Naive thymus-derived CD4-positive, alpha-beta T cell (primary cell): ENCODE measurements at regions not wholly inside any gene's neighbourhood (a gene's known extent, or its start where the extent isn't known, plus 50 kb on each side); places are given as distances from the start of the nearest gene placed in this dataset.

Experiments used
- ATAC-seq: fragments of 150-1000 bp; cut with Tn5 transposase; 2 replicates; pipeline ENCODE4 v1.10.0; 2021; ENCODE audit warnings: mild to moderate bottlenecking, moderate library complexity
- CTCF ChIA-PET: fragments of 350-600 bp; sonication (Branson Sonifier 250); formaldehyde crosslinking; loops from one replicate; lab custom pipeline; 2021; ENCODE audit warnings: antibody characterized with exemption; lab: Charles Lee
- POLR2A ChIA-PET: fragments of 350-600 bp; sonication (Branson Sonifier 250); formaldehyde crosslinking; loops from one replicate; lab custom pipeline; 2021; ENCODE audit warnings: antibody characterized with exemption, inconsistent platforms; lab: Charles Lee
- DNase-seq, 9 donors: peaks; one replicate each; pipeline versions ENCODE4 v3.0.0 to v3.0.0-alpha.2; 2020 to 2022; ENCODE audit warnings: mixed read lengths in 1 of 9
- H3K27ac ChIP-seq: one replicate; pipeline ENCODE4 v1.7.0; 2013; ENCODE audit warnings: mild to moderate bottlenecking, low read depth, low read length, moderate library complexity
- H3K27me3 ChIP-seq, 2 donors: one replicate each; pipeline ENCODE4 v1.7.0; 2013; ENCODE audit warnings: low read length in 2 of 2, mild to moderate bottlenecking in 2 of 2, moderate library complexity in 2 of 2; ENCODE audit not compliant: control insufficient read depth in 2 of 2, insufficient read depth in 2 of 2
- H3K36me3 ChIP-seq, 3 experiments: 1 replicate in 2 of 3; 2 replicates in 1 of 3; pipeline ENCODE4 v1.7.0; 2013; ENCODE audit warnings: low read length in 3 of 3, mild to moderate bottlenecking in 3 of 3, moderate library complexity in 1 of 3; ENCODE audit not compliant: insufficient read depth in 3 of 3, control insufficient read depth in 2 of 3
- H3K4me1 ChIP-seq, 2 donors: one replicate each; pipeline ENCODE4 v1.7.0; 2013; ENCODE audit warnings: low read length in 2 of 2, mild to moderate bottlenecking in 2 of 2, moderate library complexity in 1 of 2; ENCODE audit not compliant: control insufficient read depth in 2 of 2, insufficient read depth in 2 of 2
- H3K4me3 ChIP-seq: 2 replicates; pipeline ENCODE4 v1.7.0; 2013; ENCODE audit warnings: mild to moderate bottlenecking, low read length
- H3K9me3 ChIP-seq, 3 experiments: 1 replicate in 2 of 3; 2 replicates in 1 of 3; pipeline ENCODE4 v1.7.0; 2013; ENCODE audit warnings: low read length in 3 of 3; ENCODE audit not compliant: control insufficient read depth in 2 of 3
- H3K27ac Mint-ChIP-seq, 9 donors: one replicate each; pipeline ENCODE4 v1.8.0; 2020 to 2022; ENCODE audit warnings: mixed read lengths in 9 of 9, mild to moderate bottlenecking in 8 of 9, moderate library complexity in 5 of 9, inconsistent platforms in 2 of 9
- H3K27me3 Mint-ChIP-seq, 5 donors: one replicate each; pipeline ENCODE4 v1.8.0; 2021 to 2022; ENCODE audit warnings: mixed read lengths in 5 of 5, mild to moderate bottlenecking in 1 of 5
- H3K36me3 Mint-ChIP-seq, 5 donors: one replicate each; pipeline ENCODE4 v1.8.0; 2020 to 2022; ENCODE audit warnings: mixed read lengths in 5 of 5, mild to moderate bottlenecking in 3 of 5, inconsistent platforms in 1 of 5
- H3K4me1 Mint-ChIP-seq, 7 donors: one replicate each; pipeline ENCODE4 v1.8.0; 2020 to 2022; ENCODE audit warnings: mixed read lengths in 7 of 7, mild to moderate bottlenecking in 3 of 7, inconsistent platforms in 1 of 7
- H3K4me3 Mint-ChIP-seq, 10 donors: one replicate each; pipeline ENCODE4 v1.8.0; 2020 to 2022; ENCODE audit warnings: mild to moderate bottlenecking in 10 of 10, mixed read lengths in 10 of 10, moderate library complexity in 6 of 10, inconsistent platforms in 2 of 10
- H3K9me3 Mint-ChIP-seq, 11 donors: one replicate each; pipeline ENCODE4 v1.8.0; 2020 to 2022; ENCODE audit warnings: mixed read lengths in 11 of 11, mild to moderate bottlenecking in 4 of 11, inconsistent platforms in 1 of 11, moderate library complexity in 1 of 11
- intact Hi-C, 2 donors: fragments of 100-400 bp; cut with micrococcal nuclease; formaldehyde crosslinking; loops; one replicate each; pipeline ENCODE4 v1.15.1; 2023

- Histone ChIP-seq H3K4me1 (no peaks in the 10 kb centered on the region), H3K36me3 (no peaks in the 10 kb centered on the region), H3K27ac (no peak overlapping the region), H3K9me3 (no peaks in the 10 kb centered on the region), H3K4me3 (no peak overlapping the region), H3K27me3 (no peaks in the 10 kb centered on the region)
- Mint-ChIP-seq H3K4me1 (no peaks in the 10 kb centered on the region), H3K4me3 (no peak overlapping the region), H3K36me3 (no peaks in the 10 kb centered on the region), H3K9me3 (peaks cover 0 to 14% (median 3%) of the 10 kb centered on the region in 11 donors), H3K27me3 (no peaks in the 10 kb centered on the region), H3K27ac (no peak overlapping the region)
- ChIA-PET CTCF (no interaction called here), POLR2A (no interaction called here)
- ATAC-seq (no peak), DNase-seq (no peak)
- intact Hi-C loops, result no loop called here
Observed at GRCh38 chr5:29309359-29309758, 1884.1 kb upstream of the CDH6 start.

DNA sequence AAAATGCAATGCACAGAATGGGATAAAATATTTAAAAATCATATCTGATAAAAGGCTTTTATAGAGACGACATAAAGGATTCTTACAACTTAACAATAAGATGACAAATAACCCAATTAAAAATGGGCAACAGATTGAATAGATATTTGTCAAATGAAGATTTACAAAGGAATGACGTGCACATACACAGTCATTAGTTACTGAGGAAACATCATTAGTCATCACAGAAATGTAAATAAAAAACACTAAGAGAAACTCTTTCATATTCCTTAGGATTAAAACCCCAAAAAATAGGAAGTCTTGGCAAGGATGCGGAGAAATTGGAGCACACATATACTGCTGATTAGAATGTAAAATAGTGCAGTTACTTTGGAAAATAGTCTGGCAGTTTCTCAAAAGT lies 1886.0 kb upstream of the CDH6 start:
- no peaks in the 10 kb centered on the region for H3K9me3 ChIP-seq
- ATAC-seq (no peak), DNase-seq (no peak)
- no peaks in the 10 kb centered on the region for H3K36me3 ChIP-seq
- H3K27ac ChIP-seq, result no peak overlapping the region
- no peak overlapping the region for H3K4me3 Mint-ChIP-seq
- H3K4me3 ChIP-seq, result no peak overlapping the region
- no peaks in the 10 kb centered on the region for H3K36me3 Mint-ChIP-seq
- H3K27me3 Mint-ChIP-seq, result no peaks in the 10 kb centered on the region
- peaks cover 0 to 10% (median 3%) of the 10 kb centered on the region in 11 donors for H3K9me3 Mint-ChIP-seq
- no peaks in the 10 kb centered on the region for H3K4me1 ChIP-seq
- H3K27ac Mint-ChIP-seq, result no peak overlapping the region
- ChIA-PET CTCF (no interaction called here), POLR2A (no interaction called here)
- H3K4me1 Mint-ChIP-seq, result no peaks in the 10 kb centered on the region
- H3K27me3 ChIP-seq, result no peaks in the 10 kb centered on the region
- intact Hi-C loops, result no loop called here

- Mint-ChIP-seq H3K4me1 (no peaks in the 10 kb centered on the region), H3K9me3 (peaks cover 0 to 21% (median 4%) of the 10 kb centered on the region in 11 donors), H3K36me3 (no peaks in the 10 kb centered on the region), H3K4me3 (no peak overlapping the region), H3K27me3 (no peaks in the 10 kb centered on the region), H3K27ac (no peak overlapping the region)
- H3K4me1 ChIP-seq, result no peaks in the 10 kb centered on the region
- no peaks in the 10 kb centered on the region for H3K27me3 ChIP-seq
- intact Hi-C loops, result no loop called here
- DNase-seq, result no peak
- no peaks in the 10 kb centered on the region for H3K9me3 ChIP-seq
- no peak for ATAC-seq
- H3K27ac ChIP-seq, result no peak overlapping the region
- POLR2A ChIA-PET, result no interaction called here
- H3K4me3 ChIP-seq, result no peak overlapping the region
- H3K36me3 ChIP-seq, result no peaks in the 10 kb centered on the region
- CTCF ChIA-PET, result interaction anchor here (1.0 kb wide), 1 partner anchor 16 kb away, joined by 3 read pairs; no protein-coding TSS in a partner anchor
Observed at GRCh38 chr5:29304545-29304944, 1888.9 kb upstream of the CDH6 start.

DNA sequence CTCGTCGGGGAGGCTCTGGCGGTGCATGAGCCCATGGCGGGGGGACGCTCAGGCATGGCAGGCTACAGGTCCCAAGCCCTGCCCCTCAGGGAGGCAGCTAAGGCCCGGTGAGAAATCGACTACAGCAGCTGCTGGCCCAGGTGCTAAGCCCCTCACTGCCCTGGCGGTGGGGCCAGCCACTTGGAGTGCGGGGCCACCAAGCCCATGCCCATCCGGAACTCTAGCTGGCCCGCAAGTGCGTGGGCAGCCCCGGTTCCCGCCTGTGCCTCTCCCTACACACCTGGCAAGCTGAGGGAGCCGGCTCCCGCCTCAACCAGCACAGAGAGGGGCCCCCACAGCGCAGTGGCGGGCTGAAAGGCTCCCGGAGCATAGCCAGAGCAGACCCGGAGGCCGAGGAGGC lies 1896.9 kb upstream of the CDH6 start:
- H3K27me3 ChIP-seq, result no peaks in the 10 kb centered on the region
- no peak overlapping the region for H3K27ac ChIP-seq
- peaks cover 0 to 28% (median 7%) of the 10 kb centered on the region in 11 donors for H3K9me3 Mint-ChIP-seq
- no peak overlapping the region for H3K27ac Mint-ChIP-seq
- no peaks in the 10 kb centered on the region for H3K36me3 ChIP-seq
- DNase-seq, result no peak
- no peaks in the 10 kb centered on the region for H3K4me1 Mint-ChIP-seq
- CTCF ChIA-PET, result no interaction called here
- no peak overlapping the region for H3K4me3 ChIP-seq
- no peaks in the 10 kb centered on the region for H3K36me3 Mint-ChIP-seq
- intact Hi-C loops, result no loop called here
- no peak overlapping the region for H3K4me3 Mint-ChIP-seq
- no peaks in the 10 kb centered on the region for H3K9me3 ChIP-seq
- POLR2A ChIA-PET, result no interaction called here
- no peaks in the 10 kb centered on the region for H3K27me3 Mint-ChIP-seq
- H3K4me1 ChIP-seq, result no peaks in the 10 kb centered on the region
- ATAC-seq, result no peak

GRCh38 chr5:29277642-29278041 lies 1915.8 kb upstream of the CDH6 start:
- intact Hi-C loops, result no loop called here
- H3K36me3 Mint-ChIP-seq, result peaks cover 0 to 4% (median 0%) of the 10 kb centered on the region in 5 donors

GRCh38 chr5:29276371-29276770 lies 1917.1 kb upstream of the CDH6 start:
- POLR2A ChIA-PET, result no interaction called here
- peaks cover 0 to 4% (median 0%) of the 10 kb centered on the region in 5 donors for H3K36me3 Mint-ChIP-seq
- intact Hi-C loops, result no loop called here

More at GRCh38 chr5:29277642-29278041, 1915.8 kb upstream of the CDH6 start:
- Histone ChIP-seq H3K4me3 (no peak overlapping the region), H3K27me3 (no peaks in the 10 kb centered on the region), H3K27ac (no peak overlapping the region), H3K9me3 (no peaks in the 10 kb centered on the region), H3K4me1 (no peaks in the 10 kb centered on the region), H3K36me3 (no peaks in the 10 kb centered on the region)
- peaks cover 0 to 32% (median 18%) of the 10 kb centered on the region in 11 donors for H3K9me3 Mint-ChIP-seq
- ChIA-PET CTCF (interaction anchor here (0.5 kb wide), 1 partner anchor 1616 kb away, joined by 3 read pairs; no protein-coding TSS in a partner anchor), POLR2A (no interaction called here)
- H3K4me1 Mint-ChIP-seq, result no peaks in the 10 kb centered on the region
- H3K27me3 Mint-ChIP-seq, result no peaks in the 10 kb centered on the region
- no peak overlapping the region for H3K4me3 Mint-ChIP-seq
- no peak for DNase-seq
- ATAC-seq, result no peak
- no peak overlapping the region for H3K27ac Mint-ChIP-seq

DNA sequence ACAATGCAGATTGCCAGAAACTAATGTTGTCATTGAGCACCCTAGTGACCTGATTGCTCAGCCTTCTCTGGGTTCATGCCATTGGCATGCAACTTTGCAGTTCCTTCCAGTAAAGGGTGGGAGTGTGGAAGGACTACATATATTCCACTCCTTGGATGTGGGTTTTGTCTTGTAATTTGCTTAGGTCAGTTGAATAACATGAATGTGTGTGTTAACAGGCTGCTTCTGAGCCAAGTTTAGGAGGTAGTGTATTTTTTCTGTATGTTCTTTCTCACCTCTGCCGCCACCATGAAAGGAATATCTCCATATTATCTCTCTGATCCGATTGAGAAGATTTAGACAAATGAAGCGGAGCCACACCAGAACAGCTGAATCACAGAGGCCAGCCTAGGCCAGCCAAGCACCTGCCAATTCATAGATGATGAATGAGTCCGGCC lies 1929.6 kb upstream of the CDH6 start:
- no peaks in the 10 kb centered on the region for H3K27me3 ChIP-seq
- H3K27ac Mint-ChIP-seq, result no peak overlapping the region
- H3K9me3 ChIP-seq, result no peaks in the 10 kb centered on the region
- H3K4me1 Mint-ChIP-seq, result no peaks in the 10 kb centered on the region
- CTCF ChIA-PET, result no interaction called here
- no peak for ATAC-seq
- H3K27ac ChIP-seq, result no peak overlapping the region
- no peaks in the 10 kb centered on the region for H3K27me3 Mint-ChIP-seq
- H3K36me3 ChIP-seq, result no peaks in the 10 kb centered on the region
- peaks cover 1 to 20% (median 6%) of the 10 kb centered on the region in 11 donors for H3K9me3 Mint-ChIP-seq
- no peak for DNase-seq
- H3K36me3 Mint-ChIP-seq, result no peaks in the 10 kb centered on the region
- H3K4me1 ChIP-seq, result no peaks in the 10 kb centered on the region
- intact Hi-C loops, result no loop called here
- POLR2A ChIA-PET, result no interaction called here
- no peak overlapping the region for H3K4me3 ChIP-seq
- no peak overlapping the region for H3K4me3 Mint-ChIP-seq

More at GRCh38 chr5:29276371-29276770, 1917.1 kb upstream of the CDH6 start:
- no peak overlapping the region for H3K4me3 ChIP-seq
- DNase-seq (no peak), ATAC-seq (no peak)
- H3K4me3 Mint-ChIP-seq, result no peak overlapping the region
- H3K9me3 ChIP-seq, result no peaks in the 10 kb centered on the region
- H3K27ac Mint-ChIP-seq, result no peak overlapping the region
- CTCF ChIA-PET, result no interaction called here
- no peak overlapping the region for H3K27ac ChIP-seq
- no peaks in the 10 kb centered on the region for H3K36me3 ChIP-seq
- H3K27me3 Mint-ChIP-seq, result no peaks in the 10 kb centered on the region
- no peaks in the 10 kb centered on the region for H3K4me1 ChIP-seq
- H3K4me1 Mint-ChIP-seq, result no peaks in the 10 kb centered on the region
- no peaks in the 10 kb centered on the region for H3K27me3 ChIP-seq
- peaks cover 1 to 35% (median 23%) of the 10 kb centered on the region in 11 donors for H3K9me3 Mint-ChIP-seq
